Neural cell (in vitro differentiated cells): ENCODE measurements at regions not wholly inside any gene's neighbourhood (a gene's known extent, or its start where the extent isn't known, plus 50 kb on each side); places are given as distances from the start of the nearest gene placed in this dataset.

Source experiments
- CTCF ChIP-seq: fragments of 450-650 bp; IDR thresholded peaks from 2 replicates; pipeline ENCODE4 v1.5.1; 2014; ENCODE audit warnings: antibody characterized with exemption, mild to moderate bottlenecking, moderate library complexity; ENCODE audit not compliant: poor library complexity, severe bottlenecking
- EZH2 ChIP-seq: fragments of 200-600, 300-800 bp; shearing (Covaris generic), sonication (generic); IDR thresholded peaks from 2 replicates; pipeline ENCODE4 v1.6.1; 2014; ENCODE audit warnings: antibody characterized with exemption, low read length, borderline replicate concordance, mild to moderate bottlenecking; ENCODE audit not compliant: insufficient read depth, poor library complexity, severe bottlenecking
- MXI1 ChIP-seq: fragments of 450-650 bp; conservative IDR thresholded peaks from 2 replicates; pipeline ENCODE4 v1.6.1; 2014; ENCODE audit warnings: antibody characterized with exemption, mild to moderate bottlenecking; ENCODE audit not compliant: poor library complexity, severe bottlenecking
- REST ChIP-seq: IDR thresholded peaks from 2 replicates; pipeline ENCODE4 v1.6.1; 2012; ENCODE audit warnings: borderline replicate concordance

- TF ChIP-seq EZH2 = no peak
- TF ChIP-seq CTCF = no peak
- no peak for TF ChIP-seq MXI1
- TF ChIP-seq REST = no peak
Observed at GRCh38 chr2:128370468-128371247, 52.0 kb upstream of the HS6ST1 start.
